ENCODE measurements at regions not wholly inside any gene's neighbourhood (a gene's known extent, or its start where the extent isn't known, plus 50 kb on each side); places are given as distances from the start of the nearest gene placed in this dataset.

GRCh38 chr6:170208651-170209353 lies 82.1 kb downstream of the DLL1 start:
- Histone ChIP-seq H3K27me3 (peaks cover 0 to 21% (median 0%) of the 10 kb centered on the region in 9 donors), H3K4me1 (no peaks in the 10 kb centered on the region), H3K9me3 (peaks cover 0 to 5% (median 0%) of the 10 kb centered on the region in 12 donors), H3K36me3 (no peaks in the 10 kb centered on the region), H3K4me3 (no peak overlapping the region), H3K27ac (no peak overlapping the region)
- ATAC-seq (no peak), DNase-seq (peak in 3 of 5 donors; percentile 2 to 37 (median 9))
- intact Hi-C loops (cut with DNase I) = loop anchor here in 1 of 10 donors (5.0 kb wide), 1 partner anchor 177 kb away; no protein-coding TSS in a partner anchor
- TF ChIP-seq POLR2A (IDR thresholded peaks at IDR 0.05) (no peak), CTCF (IDR thresholded peaks at IDR 0.05) (no peak)
- 85 to 94% (median 92%) methylated on average over 10 to 18 of the region's 18 CpGs for WGBS, 4 donors

- no peaks in the 10 kb centered on the region for H3K4me1 ChIP-seq
- ATAC-seq = no peak
- 92 to 97% (median 95%) methylated on average over 12 to 15 of the region's 15 CpGs for WGBS, 4 donors
- DNase-seq = peak in 2 of 5 donors; percentile 6 to 45
- no peak overlapping the region for H3K4me3 ChIP-seq
- TF ChIP-seq POLR2A (IDR thresholded peaks at IDR 0.05) = no peak
- TF ChIP-seq CTCF (IDR thresholded peaks at IDR 0.05) = no peak
- intact Hi-C loops (cut with DNase I) = loop anchor here in 1 of 10 donors (5.0 kb wide), 1 partner anchor 176 kb away; no protein-coding TSS in a partner anchor
- peaks cover 0 to 21% (median 0%) of the 10 kb centered on the region in 9 donors for H3K27me3 ChIP-seq
- H3K27ac ChIP-seq = no peak overlapping the region
- H3K9me3 ChIP-seq = peaks cover 0 to 5% (median 0%) of the 10 kb centered on the region in 12 donors
- no peaks in the 10 kb centered on the region for H3K36me3 ChIP-seq
Observed at GRCh38 chr6:170208182-170208601, 82.7 kb downstream of the DLL1 start.

GRCh38 chr6:170207586-170208181 lies 83.2 kb downstream of the DLL1 start:
- H3K4me1 ChIP-seq = no peaks in the 10 kb centered on the region
- TF ChIP-seq CTCF (IDR thresholded peaks at IDR 0.05) (no peak), POLR2A (IDR thresholded peaks at IDR 0.05) (no peak)
- ATAC-seq (no peak), DNase-seq (peak in 1 of 5 donors; percentile 7)
- H3K4me3 ChIP-seq = no peak overlapping the region
- no peaks in the 10 kb centered on the region for H3K36me3 ChIP-seq
- WGBS, 4 donors = 87 to 90% (median 87%) methylated on average over 10 of the region's 10 CpGs
- H3K9me3 ChIP-seq = peaks cover 0 to 5% (median 0%) of the 10 kb centered on the region in 12 donors
- peaks cover 0 to 21% (median 0%) of the 10 kb centered on the region in 9 donors for H3K27me3 ChIP-seq
- intact Hi-C loops (cut with DNase I) = loop anchor here in 1 of 10 donors (5.0 kb wide), 1 partner anchor 175 kb away; no protein-coding TSS in a partner anchor
- no peak overlapping the region for H3K27ac ChIP-seq

- peak in 1 of 5 donors; percentile 11 for DNase-seq
- peaks cover 0 to 21% (median 0%) of the 10 kb centered on the region in 9 donors for H3K27me3 ChIP-seq
- intact Hi-C loops (cut with DNase I) = loop anchor here in 1 of 10 donors (5.0 kb wide), 1 partner anchor 175 kb away; no protein-coding TSS in a partner anchor
- no peaks in the 10 kb centered on the region for H3K4me1 ChIP-seq
- H3K27ac ChIP-seq = no peak overlapping the region
- ATAC-seq = no peak
- no peaks in the 10 kb centered on the region for H3K36me3 ChIP-seq
- WGBS, 4 donors = 86 to 97% (median 92%) methylated on average over 6 to 10 of the region's 10 CpGs
- no peak for TF ChIP-seq CTCF (IDR thresholded peaks at IDR 0.05)
- no peak for TF ChIP-seq POLR2A (IDR thresholded peaks at IDR 0.05)
- H3K9me3 ChIP-seq = peaks cover 0 to 5% (median 0%) of the 10 kb centered on the region in 12 donors
- H3K4me3 ChIP-seq = no peak overlapping the region
Observed at GRCh38 chr6:170206851-170207431, 83.9 kb downstream of the DLL1 start.
